RWPE1 (cell line): ENCODE measurements at regions not wholly inside any gene's neighbourhood (a gene's known extent, or its start where the extent isn't known, plus 50 kb on each side); places are given as distances from the start of the nearest gene placed in this dataset.

Experiments
- CTCF ChIA-PET: fragments of 350-600 bp; sonication (Branson Sonifier 250); formaldehyde crosslinking; extraction: SDS; loops from one replicate; lab custom pipeline; 2021; lab: Yijun Ruan, JAX
- POLR2A ChIA-PET: fragments of 400-600 bp; formaldehyde crosslinking; extraction: SDS; loops from one replicate; lab custom pipeline; 2020; ENCODE audit warnings: antibody characterized with exemption; ENCODE audit not compliant: low non-redundant PET; lab: Yijun Ruan, JAX
- DNase-seq: peaks from one replicate; pipeline ENCODE4 v3.0.0; 2012; ENCODE audit warnings: low spot score
- H3K27ac ChIP-seq: fragments of 450-650 bp; 2 replicates; pipeline ENCODE4 v1.5.1; 2017
- TF ChIP-seq, protein P1 (sequence below): fragments of 450-650 bp; conservative IDR thresholded peaks from 2 replicates; pipeline ENCODE4 v1.5.1; 2017; ENCODE audit warnings: low read depth, mild to moderate bottlenecking

DNA sequence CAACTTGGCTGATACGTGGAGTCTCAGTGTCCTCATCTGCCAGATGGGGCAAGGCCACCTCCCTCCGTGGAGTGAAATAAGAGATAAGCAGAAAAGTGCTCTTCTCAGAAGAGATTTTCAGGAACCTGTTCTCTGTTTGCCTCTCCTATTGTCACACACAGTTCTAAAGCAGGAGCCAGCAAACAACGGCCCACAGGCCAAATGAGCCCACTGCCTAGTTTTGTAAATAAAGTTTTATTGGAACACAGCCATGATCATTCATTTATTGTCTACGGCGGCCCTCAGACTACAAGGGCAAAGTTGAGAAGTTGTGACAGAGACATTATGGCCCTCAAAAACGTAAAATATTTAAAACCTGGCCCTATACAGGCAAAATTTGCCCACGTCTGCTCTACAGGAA is 256.8 kb upstream of the IGF1R start:
- TF ChIP-seq, protein P1, sequence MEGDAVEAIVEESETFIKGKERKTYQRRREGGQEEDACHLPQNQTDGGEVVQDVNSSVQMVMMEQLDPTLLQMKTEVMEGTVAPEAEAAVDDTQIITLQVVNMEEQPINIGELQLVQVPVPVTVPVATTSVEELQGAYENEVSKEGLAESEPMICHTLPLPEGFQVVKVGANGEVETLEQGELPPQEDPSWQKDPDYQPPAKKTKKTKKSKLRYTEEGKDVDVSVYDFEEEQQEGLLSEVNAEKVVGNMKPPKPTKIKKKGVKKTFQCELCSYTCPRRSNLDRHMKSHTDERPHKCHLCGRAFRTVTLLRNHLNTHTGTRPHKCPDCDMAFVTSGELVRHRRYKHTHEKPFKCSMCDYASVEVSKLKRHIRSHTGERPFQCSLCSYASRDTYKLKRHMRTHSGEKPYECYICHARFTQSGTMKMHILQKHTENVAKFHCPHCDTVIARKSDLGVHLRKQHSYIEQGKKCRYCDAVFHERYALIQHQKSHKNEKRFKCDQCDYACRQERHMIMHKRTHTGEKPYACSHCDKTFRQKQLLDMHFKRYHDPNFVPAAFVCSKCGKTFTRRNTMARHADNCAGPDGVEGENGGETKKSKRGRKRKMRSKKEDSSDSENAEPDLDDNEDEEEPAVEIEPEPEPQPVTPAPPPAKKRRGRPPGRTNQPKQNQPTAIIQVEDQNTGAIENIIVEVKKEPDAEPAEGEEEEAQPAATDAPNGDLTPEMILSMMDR, result no peak
- CTCF ChIA-PET, result no interaction called here
- DNase-seq, result no peak
- H3K27ac ChIP-seq, result no peak overlapping the region
- POLR2A ChIA-PET, result no interaction called here

DNA sequence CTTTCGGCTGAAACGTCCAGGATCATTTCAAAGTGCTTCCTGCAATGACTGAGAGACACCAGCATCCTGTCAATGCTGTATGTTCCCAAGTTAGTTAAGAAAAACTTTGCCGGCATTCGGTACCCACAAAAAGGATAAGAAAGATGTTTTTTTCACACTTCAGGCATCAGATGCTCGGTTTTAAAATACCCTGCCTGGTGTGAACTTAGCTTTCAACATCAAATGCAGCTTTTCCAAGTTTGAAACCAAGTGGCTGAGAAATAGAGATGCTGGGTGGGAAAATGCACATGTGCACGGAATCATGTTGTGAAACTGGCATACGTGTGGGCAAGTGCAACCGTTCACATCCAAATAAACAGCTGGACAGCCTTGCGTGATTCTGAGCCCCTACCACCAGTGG is 254.9 kb upstream of the IGF1R start:
- TF ChIP-seq, protein P1, result no peak
- ChIA-PET POLR2A (no interaction called here), CTCF (no interaction called here)
- DNase-seq, result no peak
- H3K27ac ChIP-seq, result no peak overlapping the region

DNA sequence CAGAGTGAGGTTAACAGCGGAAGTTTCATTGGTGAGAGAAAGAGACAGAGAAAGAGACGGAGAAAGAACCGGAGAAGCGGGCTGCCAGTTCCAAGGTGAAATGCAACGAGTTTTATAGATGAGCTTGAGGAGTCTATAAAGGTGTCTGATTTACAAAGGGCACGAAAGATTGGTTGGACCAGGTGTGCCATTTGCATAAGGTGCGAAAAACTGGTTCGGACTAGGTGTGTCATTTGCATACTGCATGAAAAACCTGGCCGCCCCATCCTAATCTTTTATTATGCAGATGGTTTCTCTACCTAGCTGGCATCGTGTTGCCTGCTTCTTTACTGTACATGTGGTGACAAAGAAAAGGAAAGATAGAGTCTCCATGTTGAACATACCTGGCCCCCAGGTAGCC is 253.8 kb upstream of the IGF1R start:
- TF ChIP-seq, protein P1, result no peak
- ChIA-PET POLR2A (no interaction called here), CTCF (no interaction called here)
- no peak for DNase-seq
- no peak overlapping the region for H3K27ac ChIP-seq

DNA sequence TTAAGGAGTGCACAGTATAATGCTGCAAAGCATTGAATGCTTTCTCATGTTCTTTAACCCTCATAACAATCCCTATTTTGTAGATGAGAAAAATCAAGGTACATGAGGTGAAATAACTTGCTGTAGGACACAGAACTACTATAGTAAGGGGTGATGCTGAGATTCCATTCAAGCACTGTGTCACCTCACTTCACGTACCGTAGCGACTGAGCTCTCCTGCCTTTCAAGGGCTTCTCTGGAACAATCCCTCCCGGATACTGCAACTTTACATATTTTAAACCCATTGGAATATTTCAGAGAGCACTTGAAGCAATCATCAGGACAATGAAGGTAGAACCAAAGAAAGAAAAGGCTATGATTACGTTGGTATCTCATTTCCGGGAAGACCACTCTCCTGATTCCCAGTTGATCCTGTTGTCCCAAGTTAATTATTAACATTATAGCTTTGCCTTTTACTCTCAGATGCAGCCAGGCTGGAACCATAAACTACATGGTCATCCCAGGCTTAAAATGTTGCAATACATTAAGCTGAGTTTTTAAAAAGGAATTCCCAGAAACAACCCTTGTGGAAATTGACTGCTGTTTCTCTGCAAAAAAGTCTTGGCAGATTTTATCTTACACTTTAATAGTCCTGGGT is 252.2 kb upstream of the IGF1R start:
- DNase-seq, result no peak
- CTCF ChIA-PET, result interaction anchor here (0.5 to 1.7 kb wide), 2 partner anchors 26 to 84 kb away, joined by 3 to 7 read pairs; no protein-coding TSS in a partner anchor

DNA sequence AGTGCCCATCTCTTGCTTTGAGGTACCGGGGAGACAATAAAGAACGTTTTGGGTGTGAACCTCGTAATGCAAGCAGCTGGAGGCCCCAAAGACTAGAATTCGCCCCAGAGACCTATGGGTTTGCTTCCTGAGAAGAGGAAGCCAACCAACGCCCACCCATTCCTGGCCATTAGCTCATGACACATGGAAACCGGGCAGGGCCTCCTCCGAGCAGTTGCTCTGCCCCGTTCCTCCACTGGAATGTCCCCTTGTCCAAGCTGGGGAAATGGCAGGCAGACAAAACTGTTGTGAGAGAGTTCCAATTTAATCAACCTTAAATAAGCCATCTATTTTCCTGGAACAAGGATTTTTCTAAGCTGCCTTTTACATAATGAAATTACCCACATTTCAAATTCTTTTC is 250.9 kb upstream of the IGF1R start:
- no peak for DNase-seq
- ChIA-PET POLR2A (no interaction called here), CTCF (interaction anchor here (0.8 to 1.7 kb wide), 2 partner anchors 25 to 86 kb away, joined by 5 to 7 read pairs; no protein-coding TSS in a partner anchor)
- no peak overlapping the region for H3K27ac ChIP-seq
- TF ChIP-seq, protein P1, result no peak

More for the DNA sequence above, 252.2 kb upstream of the IGF1R start:
- POLR2A ChIA-PET, result no interaction called here
- no peak overlapping the region for H3K27ac ChIP-seq
- TF ChIP-seq, protein P1, result no peak

DNA sequence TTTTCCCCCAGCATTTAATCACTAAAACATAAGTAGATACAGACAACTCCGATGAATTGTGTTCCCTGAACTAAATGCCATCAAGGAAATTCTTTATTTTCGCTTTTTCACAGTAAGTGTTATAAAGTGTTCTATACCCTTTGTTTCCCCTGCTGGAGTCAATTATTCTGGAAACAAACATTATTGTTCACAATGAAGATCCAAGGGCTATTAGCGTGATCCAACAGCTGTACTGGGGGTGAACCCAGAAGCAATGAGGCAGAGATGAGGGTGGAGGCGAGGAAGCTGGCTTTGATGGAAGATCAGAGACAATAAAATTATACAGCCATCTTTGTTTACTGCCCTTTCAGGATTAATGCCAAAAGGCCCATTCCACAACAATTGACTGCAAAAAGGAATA is 250.3 kb upstream of the IGF1R start:
- ChIA-PET CTCF (interaction anchor here (0.8 kb wide), 1 partner anchor 86 kb away, joined by 5 read pairs; no protein-coding TSS in a partner anchor), POLR2A (no interaction called here)
- no peak overlapping the region for H3K27ac ChIP-seq
- TF ChIP-seq, protein P1, result no peak
- DNase-seq, result no peak
